ENCODE measurements at regions not wholly inside any gene's neighbourhood (a gene's known extent, or its start where the extent isn't known, plus 50 kb on each side); places are given as distances from the start of the nearest gene placed in this dataset.
"Not testable (repeated sequence)": the region's sequence is repeated elsewhere in the genome, so short reads cannot be mapped to it uniquely, and the experiment has no call there.

- Histone ChIP-seq H3K4me3 (ENCODE audit: extremely low read depth, insufficient read depth, low read length, poor library complexity, severe bottlenecking) (no peak overlapping the region), H3K9me3 (ENCODE audit: control insufficient read depth, low read length) (no peaks in the 10 kb centered on the region), H3K4me1 (ENCODE audit: control insufficient read depth, insufficient read depth, low read length, poor library complexity, severe bottlenecking) (no peaks in the 10 kb centered on the region), H3K27ac (ENCODE audit: low read depth, low read length, severe bottlenecking) (no peak overlapping the region), H3K36me3 (ENCODE audit: control insufficient read depth, insufficient read depth, low read length) (no peaks in the 10 kb centered on the region)
- WGBS, 2 experiments (ENCODE audit: insufficient coverage in 2 of 2) = 95 to 100% methylated on average over 2 of the region's 3 CpGs
These were observed 96.0 kb upstream of the VGLL4 start for GRCh38 chr3:11739706-11740105.

GRCh38 chr3:11739123-11739522 lies 95.4 kb upstream of the VGLL4 start:
- Histone ChIP-seq H3K4me3 (ENCODE audit: extremely low read depth, insufficient read depth, low read length, poor library complexity, severe bottlenecking) (no peak overlapping the region), H3K27ac (ENCODE audit: low read depth, low read length, severe bottlenecking) (no peak overlapping the region), H3K4me1 (ENCODE audit: control insufficient read depth, insufficient read depth, low read length, poor library complexity, severe bottlenecking) (no peaks in the 10 kb centered on the region), H3K9me3 (ENCODE audit: control insufficient read depth, low read length) (no peaks in the 10 kb centered on the region), H3K36me3 (ENCODE audit: control insufficient read depth, insufficient read depth, low read length) (no peaks in the 10 kb centered on the region)
- 73 to 75% methylated on average over 2 of the region's 2 CpGs for WGBS, 2 experiments (ENCODE audit: insufficient coverage in 2 of 2)

GRCh38 chr3:11737742-11738141 lies 94.0 kb upstream of the VGLL4 start:
- Histone ChIP-seq H3K27ac (ENCODE audit: low read depth, low read length, severe bottlenecking) (no peak overlapping the region), H3K36me3 (ENCODE audit: control insufficient read depth, insufficient read depth, low read length) (no peaks in the 10 kb centered on the region), H3K4me3 (ENCODE audit: extremely low read depth, insufficient read depth, low read length, poor library complexity, severe bottlenecking) (no peak overlapping the region), H3K4me1 (ENCODE audit: control insufficient read depth, insufficient read depth, low read length, poor library complexity, severe bottlenecking) (no peaks in the 10 kb centered on the region), H3K9me3 (ENCODE audit: control insufficient read depth, low read length) (no peaks in the 10 kb centered on the region)
- WGBS, 2 experiments (ENCODE audit: insufficient coverage in 2 of 2) = 77 to 84% methylated on average over 5 of the region's 7 CpGs

- WGBS, 2 experiments (ENCODE audit: insufficient coverage in 2 of 2) = 75 to 84% methylated on average over 7 to 8 of the region's 9 CpGs
- Histone ChIP-seq H3K9me3 (ENCODE audit: control insufficient read depth, low read length) (no peaks in the 10 kb centered on the region), H3K36me3 (ENCODE audit: control insufficient read depth, insufficient read depth, low read length) (no peaks in the 10 kb centered on the region), H3K4me1 (ENCODE audit: control insufficient read depth, insufficient read depth, low read length, poor library complexity, severe bottlenecking) (no peaks in the 10 kb centered on the region), H3K4me3 (ENCODE audit: extremely low read depth, insufficient read depth, low read length, poor library complexity, severe bottlenecking) (no peak overlapping the region), H3K27ac (ENCODE audit: low read depth, low read length, severe bottlenecking) (no peak overlapping the region)
These were observed 92.6 kb upstream of the VGLL4 start for GRCh38 chr3:11736136-11736833.

GRCh38 chr3:11735638-11736037 lies 91.9 kb upstream of the VGLL4 start:
- Histone ChIP-seq H3K27ac (ENCODE audit: low read depth, low read length, severe bottlenecking) (no peak overlapping the region), H3K4me1 (ENCODE audit: control insufficient read depth, insufficient read depth, low read length, poor library complexity, severe bottlenecking) (no peaks in the 10 kb centered on the region), H3K4me3 (ENCODE audit: extremely low read depth, insufficient read depth, low read length, poor library complexity, severe bottlenecking) (no peak overlapping the region), H3K9me3 (ENCODE audit: control insufficient read depth, low read length) (no peaks in the 10 kb centered on the region), H3K36me3 (ENCODE audit: control insufficient read depth, insufficient read depth, low read length) (no peaks in the 10 kb centered on the region)
- 58 to 80% methylated on average over 2 to 6 of the region's 6 CpGs for WGBS, 2 experiments (ENCODE audit: insufficient coverage in 2 of 2)

GRCh38 chr3:11735111-11735510 lies 91.4 kb upstream of the VGLL4 start:
- not testable (repeated sequence) for H3K4me1 ChIP-seq (ENCODE audit: control insufficient read depth, insufficient read depth, low read length, poor library complexity, severe bottlenecking); H3K36me3 ChIP-seq (ENCODE audit: control insufficient read depth, insufficient read depth, low read length); H3K9me3 ChIP-seq (ENCODE audit: control insufficient read depth, low read length); H3K27ac ChIP-seq (ENCODE audit: low read depth, low read length, severe bottlenecking); H3K4me3 ChIP-seq (ENCODE audit: extremely low read depth, insufficient read depth, low read length, poor library complexity, severe bottlenecking)
- 88 to 100% methylated on average over 2 to 3 of the region's 4 CpGs for WGBS, 2 experiments (ENCODE audit: insufficient coverage in 2 of 2)

GRCh38 chr3:11733914-11734313 lies 90.2 kb upstream of the VGLL4 start:
- Histone ChIP-seq H3K4me1 (ENCODE audit: control insufficient read depth, insufficient read depth, low read length, poor library complexity, severe bottlenecking) (no peaks in the 10 kb centered on the region), H3K9me3 (ENCODE audit: control insufficient read depth, low read length) (no peaks in the 10 kb centered on the region), H3K27ac (ENCODE audit: low read depth, low read length, severe bottlenecking) (no peak overlapping the region), H3K36me3 (ENCODE audit: control insufficient read depth, insufficient read depth, low read length) (no peaks in the 10 kb centered on the region), H3K4me3 (ENCODE audit: extremely low read depth, insufficient read depth, low read length, poor library complexity, severe bottlenecking) (no peak overlapping the region)
- WGBS, 2 experiments (ENCODE audit: insufficient coverage in 2 of 2) = 87 to 89% methylated on average over 5 to 7 of the region's 7 CpGs

GRCh38 chr3:11727207-11727606 lies 83.5 kb upstream of the VGLL4 start:
- Histone ChIP-seq H3K36me3 (ENCODE audit: control insufficient read depth, insufficient read depth, low read length) (no peaks in the 10 kb centered on the region), H3K4me3 (ENCODE audit: extremely low read depth, insufficient read depth, low read length, poor library complexity, severe bottlenecking) (no peak overlapping the region), H3K27ac (ENCODE audit: low read depth, low read length, severe bottlenecking) (no peak overlapping the region), H3K4me1 (ENCODE audit: control insufficient read depth, insufficient read depth, low read length, poor library complexity, severe bottlenecking) (no peaks in the 10 kb centered on the region), H3K9me3 (ENCODE audit: control insufficient read depth, low read length) (no peaks in the 10 kb centered on the region)
- 93 to 100% methylated on average over 1 to 2 of the region's 2 CpGs for WGBS, 2 experiments (ENCODE audit: insufficient coverage in 2 of 2)

- Histone ChIP-seq H3K36me3 (ENCODE audit: control insufficient read depth, insufficient read depth, low read length) (no peaks in the 10 kb centered on the region), H3K4me3 (ENCODE audit: extremely low read depth, insufficient read depth, low read length, poor library complexity, severe bottlenecking) (no peak overlapping the region), H3K4me1 (ENCODE audit: control insufficient read depth, insufficient read depth, low read length, poor library complexity, severe bottlenecking) (no peaks in the 10 kb centered on the region), H3K9me3 (ENCODE audit: control insufficient read depth, low read length) (no peaks in the 10 kb centered on the region), H3K27ac (ENCODE audit: low read depth, low read length, severe bottlenecking) (no peak overlapping the region)
- WGBS, 2 experiments (ENCODE audit: insufficient coverage in 2 of 2) = 62 to 82% methylated on average over 2 to 3 of the region's 3 CpGs
These were observed 82.4 kb upstream of the VGLL4 start for GRCh38 chr3:11726146-11726545.

GRCh38 chr3:11725340-11725641 lies 81.6 kb upstream of the VGLL4 start:
- not testable (repeated sequence) for H3K4me3 ChIP-seq (ENCODE audit: extremely low read depth, insufficient read depth, low read length, poor library complexity, severe bottlenecking); H3K36me3 ChIP-seq (ENCODE audit: control insufficient read depth, insufficient read depth, low read length); H3K27ac ChIP-seq (ENCODE audit: low read depth, low read length, severe bottlenecking); H3K9me3 ChIP-seq (ENCODE audit: control insufficient read depth, low read length); H3K4me1 ChIP-seq (ENCODE audit: control insufficient read depth, insufficient read depth, low read length, poor library complexity, severe bottlenecking)
- WGBS, 2 experiments (ENCODE audit: insufficient coverage in 2 of 2) = 90 to 94% methylated on average over 2 of the region's 2 CpGs

- no peak overlapping the region for H3K27ac ChIP-seq (ENCODE audit: low read depth, low read length, severe bottlenecking)
- H3K4me1 ChIP-seq (ENCODE audit: control insufficient read depth, insufficient read depth, low read length, poor library complexity, severe bottlenecking) = no peaks in the 10 kb centered on the region
- no peak overlapping the region for H3K4me3 ChIP-seq (ENCODE audit: extremely low read depth, insufficient read depth, low read length, poor library complexity, severe bottlenecking)
- no peaks in the 10 kb centered on the region for H3K36me3 ChIP-seq (ENCODE audit: control insufficient read depth, insufficient read depth, low read length)
- 94 to 97% methylated on average over 7 to 8 of the region's 8 CpGs for WGBS, 2 experiments (ENCODE audit: insufficient coverage in 2 of 2)
- H3K9me3 ChIP-seq (ENCODE audit: control insufficient read depth, low read length) = no peaks in the 10 kb centered on the region
These were observed 81.1 kb upstream of the VGLL4 start for GRCh38 chr3:11724615-11725339.

Measured in mesodermal cell (in vitro differentiated cells).